ENCODE measurements at regions not wholly inside any gene's neighbourhood (a gene's known extent, or its start where the extent isn't known, plus 50 kb on each side); places are given as distances from the start of the nearest gene placed in this dataset.

DNA sequence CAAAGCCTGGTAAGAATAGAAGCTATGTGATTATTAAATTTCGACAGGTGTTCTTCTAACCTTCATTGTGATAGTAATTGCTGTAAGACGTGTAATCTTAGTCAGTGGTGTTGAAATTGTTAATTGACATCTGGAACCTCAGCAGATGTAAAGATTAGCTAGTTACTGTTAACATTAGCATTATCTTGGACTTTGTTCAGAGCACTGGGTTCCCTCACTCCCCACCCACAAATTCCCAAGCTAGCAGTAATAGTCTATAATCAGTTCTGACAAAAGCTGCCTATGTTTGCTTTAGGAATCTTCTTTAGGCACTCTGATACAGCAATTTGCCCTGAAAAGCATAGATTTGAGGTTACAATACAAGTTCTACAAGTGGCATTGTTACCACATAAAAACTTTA, 233.7 kb downstream of the EN1 start:
- TF ChIP-seq, protein P1, sequence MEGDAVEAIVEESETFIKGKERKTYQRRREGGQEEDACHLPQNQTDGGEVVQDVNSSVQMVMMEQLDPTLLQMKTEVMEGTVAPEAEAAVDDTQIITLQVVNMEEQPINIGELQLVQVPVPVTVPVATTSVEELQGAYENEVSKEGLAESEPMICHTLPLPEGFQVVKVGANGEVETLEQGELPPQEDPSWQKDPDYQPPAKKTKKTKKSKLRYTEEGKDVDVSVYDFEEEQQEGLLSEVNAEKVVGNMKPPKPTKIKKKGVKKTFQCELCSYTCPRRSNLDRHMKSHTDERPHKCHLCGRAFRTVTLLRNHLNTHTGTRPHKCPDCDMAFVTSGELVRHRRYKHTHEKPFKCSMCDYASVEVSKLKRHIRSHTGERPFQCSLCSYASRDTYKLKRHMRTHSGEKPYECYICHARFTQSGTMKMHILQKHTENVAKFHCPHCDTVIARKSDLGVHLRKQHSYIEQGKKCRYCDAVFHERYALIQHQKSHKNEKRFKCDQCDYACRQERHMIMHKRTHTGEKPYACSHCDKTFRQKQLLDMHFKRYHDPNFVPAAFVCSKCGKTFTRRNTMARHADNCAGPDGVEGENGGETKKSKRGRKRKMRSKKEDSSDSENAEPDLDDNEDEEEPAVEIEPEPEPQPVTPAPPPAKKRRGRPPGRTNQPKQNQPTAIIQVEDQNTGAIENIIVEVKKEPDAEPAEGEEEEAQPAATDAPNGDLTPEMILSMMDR (IDR thresholded peaks at IDR 0.05), result no peak
- no peak for TF ChIP-seq POLR2A (IDR thresholded peaks at IDR 0.05; ENCODE audit: low read depth)
- no peak for TF ChIP-seq POLR2AphosphoS5 (IDR thresholded peaks at IDR 0.05)

Measured in esophagus muscularis mucosa (tissue), 3 donors.